ENCODE measurements at regions not wholly inside any gene's neighbourhood (a gene's known extent, or its start where the extent isn't known, plus 50 kb on each side); places are given as distances from the start of the nearest gene placed in this dataset.

DNA sequence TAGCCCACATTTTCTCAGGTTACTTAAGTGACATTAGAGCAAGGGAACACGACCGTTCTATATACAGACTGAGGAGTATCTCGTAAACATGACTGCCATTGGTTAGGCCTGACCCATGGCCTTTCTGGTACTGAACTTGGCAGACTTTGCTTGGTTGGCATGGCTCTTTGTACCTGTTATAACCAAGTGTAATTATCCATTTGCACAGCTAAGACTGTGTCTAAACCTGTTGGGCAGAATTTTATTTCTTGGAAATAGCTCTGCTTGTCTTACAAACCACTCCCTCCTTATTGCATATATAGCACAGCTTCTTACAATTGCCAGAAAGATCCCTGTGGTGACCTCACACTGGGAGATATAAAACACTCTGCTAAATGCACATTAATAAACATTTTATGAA is 106.9 kb downstream of the P2RY1 start:
- no peak for DNase-seq (ENCODE audit: low spot score)
- no peaks in the 10 kb centered on the region for H3K27me3 ChIP-seq
- no peak overlapping the region for H3K27ac ChIP-seq
- H3K79me2 ChIP-seq, result no peaks in the 10 kb centered on the region
- WGBS (ENCODE audit: low lambda C conversion rate, missing lambda C conversion rate), result 86% methylated on average over 3 of the region's 3 CpGs
- H4K20me1 ChIP-seq (ENCODE audit: insufficient read depth, poor library complexity, severe bottlenecking), result no peaks in the 10 kb centered on the region
- H2AFZ ChIP-seq, result no peak overlapping the region
- H3K9me2 ChIP-seq (replicated peaks; ENCODE audit: insufficient read depth), result no peaks in the 10 kb centered on the region
- no peak overlapping the region for H3K4me2 ChIP-seq
- no peaks in the 10 kb centered on the region for H3K36me3 ChIP-seq (replicated peaks; ENCODE audit: insufficient read depth, low read depth)
- H3K4me3 ChIP-seq, result no peak overlapping the region
- H3K4me1 ChIP-seq (ENCODE audit: insufficient read depth), result no peaks in the 10 kb centered on the region
- no peaks in the 10 kb centered on the region for H3K9me3 ChIP-seq (ENCODE audit: low read depth)
- TF ChIP-seq EZH2 (IDR thresholded peaks at IDR 0.05; ENCODE audit: borderline replicate concordance) (no peak), EZH2phosphoT487 (IDR thresholded peaks at IDR 0.05; ENCODE audit: low read depth, severe bottlenecking, unreplicated experiment) (no peak)
- TF ChIP-seq, protein P1, sequence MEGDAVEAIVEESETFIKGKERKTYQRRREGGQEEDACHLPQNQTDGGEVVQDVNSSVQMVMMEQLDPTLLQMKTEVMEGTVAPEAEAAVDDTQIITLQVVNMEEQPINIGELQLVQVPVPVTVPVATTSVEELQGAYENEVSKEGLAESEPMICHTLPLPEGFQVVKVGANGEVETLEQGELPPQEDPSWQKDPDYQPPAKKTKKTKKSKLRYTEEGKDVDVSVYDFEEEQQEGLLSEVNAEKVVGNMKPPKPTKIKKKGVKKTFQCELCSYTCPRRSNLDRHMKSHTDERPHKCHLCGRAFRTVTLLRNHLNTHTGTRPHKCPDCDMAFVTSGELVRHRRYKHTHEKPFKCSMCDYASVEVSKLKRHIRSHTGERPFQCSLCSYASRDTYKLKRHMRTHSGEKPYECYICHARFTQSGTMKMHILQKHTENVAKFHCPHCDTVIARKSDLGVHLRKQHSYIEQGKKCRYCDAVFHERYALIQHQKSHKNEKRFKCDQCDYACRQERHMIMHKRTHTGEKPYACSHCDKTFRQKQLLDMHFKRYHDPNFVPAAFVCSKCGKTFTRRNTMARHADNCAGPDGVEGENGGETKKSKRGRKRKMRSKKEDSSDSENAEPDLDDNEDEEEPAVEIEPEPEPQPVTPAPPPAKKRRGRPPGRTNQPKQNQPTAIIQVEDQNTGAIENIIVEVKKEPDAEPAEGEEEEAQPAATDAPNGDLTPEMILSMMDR (IDR thresholded peaks at IDR 0.05; ENCODE audit: poor library complexity), result no peak

DNA sequence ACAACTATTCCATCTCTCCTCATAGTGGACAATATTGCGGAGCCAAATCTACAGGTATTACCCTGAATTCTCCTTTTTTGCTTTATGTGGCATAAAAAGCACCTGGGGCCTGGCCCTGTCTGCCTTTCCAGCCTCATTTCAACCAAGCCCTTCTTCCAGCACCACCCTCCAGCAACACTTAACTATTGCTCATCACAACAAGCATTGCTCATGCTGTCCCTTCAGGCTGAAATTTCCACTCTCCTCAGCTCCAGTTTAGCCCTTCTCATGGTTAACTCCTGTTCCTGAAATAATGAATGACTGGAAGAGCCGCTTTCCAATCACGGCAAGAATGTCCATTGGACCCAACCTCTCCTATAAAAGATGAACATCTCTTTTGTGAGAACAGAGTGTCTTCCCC is 107.4 kb downstream of the P2RY1 start:
- no peaks in the 10 kb centered on the region for H3K79me2 ChIP-seq
- H3K4me1 ChIP-seq (ENCODE audit: insufficient read depth), result no peaks in the 10 kb centered on the region
- H3K9me3 ChIP-seq (ENCODE audit: low read depth), result no peaks in the 10 kb centered on the region
- no peak overlapping the region for H2AFZ ChIP-seq
- no peaks in the 10 kb centered on the region for H3K9me2 ChIP-seq (replicated peaks; ENCODE audit: insufficient read depth)
- no peak for DNase-seq (ENCODE audit: low spot score)
- no peak overlapping the region for H3K27ac ChIP-seq
- H3K27me3 ChIP-seq, result no peaks in the 10 kb centered on the region
- no peaks in the 10 kb centered on the region for H4K20me1 ChIP-seq (ENCODE audit: insufficient read depth, poor library complexity, severe bottlenecking)
- WGBS (ENCODE audit: low lambda C conversion rate, missing lambda C conversion rate), result 90% methylated on average over 3 of the region's 3 CpGs
- no peak overlapping the region for H3K4me2 ChIP-seq
- H3K36me3 ChIP-seq (replicated peaks; ENCODE audit: insufficient read depth, low read depth), result no peaks in the 10 kb centered on the region
- TF ChIP-seq EZH2phosphoT487 (IDR thresholded peaks at IDR 0.05; ENCODE audit: low read depth, severe bottlenecking, unreplicated experiment) (no peak), EZH2 (IDR thresholded peaks at IDR 0.05; ENCODE audit: borderline replicate concordance) (no peak)
- TF ChIP-seq, protein P1 (IDR thresholded peaks at IDR 0.05; ENCODE audit: poor library complexity), result no peak
- no peak overlapping the region for H3K4me3 ChIP-seq

DNA sequence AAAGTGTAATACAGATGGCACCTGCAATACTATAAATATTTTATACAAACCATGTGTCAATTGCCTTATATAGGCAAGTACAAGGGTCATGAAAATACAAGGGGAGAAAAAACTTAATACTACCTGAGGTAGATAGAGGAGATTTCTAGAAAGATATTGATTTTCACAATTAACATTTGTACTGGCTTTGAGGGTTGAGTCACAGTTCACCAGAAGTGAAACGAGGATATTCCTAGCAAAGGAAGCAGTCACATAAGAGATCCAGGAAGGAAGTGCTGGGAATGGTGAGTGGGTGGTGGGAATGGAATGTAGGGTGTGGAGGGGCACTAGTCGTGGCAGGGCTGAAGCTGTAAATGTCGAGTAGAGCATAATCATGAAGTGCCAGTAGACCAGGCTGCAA is 108.7 kb downstream of the P2RY1 start:
- Histone ChIP-seq H3K79me2 (no peaks in the 10 kb centered on the region), H3K9me3 (ENCODE audit: low read depth) (no peaks in the 10 kb centered on the region), H3K4me3 (no peak overlapping the region), H4K20me1 (ENCODE audit: insufficient read depth, poor library complexity, severe bottlenecking) (no peaks in the 10 kb centered on the region), H3K36me3 (replicated peaks; ENCODE audit: insufficient read depth, low read depth) (no peaks in the 10 kb centered on the region), H3K4me1 (ENCODE audit: insufficient read depth) (no peaks in the 10 kb centered on the region), H3K27ac (no peak overlapping the region), H2AFZ (no peak overlapping the region), H3K4me2 (no peak overlapping the region), H3K9me2 (replicated peaks; ENCODE audit: insufficient read depth) (no peaks in the 10 kb centered on the region), H3K27me3 (no peaks in the 10 kb centered on the region)
- no peak for TF ChIP-seq EZH2phosphoT487 (IDR thresholded peaks at IDR 0.05; ENCODE audit: low read depth, severe bottlenecking, unreplicated experiment)
- WGBS (ENCODE audit: low lambda C conversion rate, missing lambda C conversion rate), result 62% methylated on average over 3 of the region's 3 CpGs
- no peak for DNase-seq (ENCODE audit: low spot score)

DNA sequence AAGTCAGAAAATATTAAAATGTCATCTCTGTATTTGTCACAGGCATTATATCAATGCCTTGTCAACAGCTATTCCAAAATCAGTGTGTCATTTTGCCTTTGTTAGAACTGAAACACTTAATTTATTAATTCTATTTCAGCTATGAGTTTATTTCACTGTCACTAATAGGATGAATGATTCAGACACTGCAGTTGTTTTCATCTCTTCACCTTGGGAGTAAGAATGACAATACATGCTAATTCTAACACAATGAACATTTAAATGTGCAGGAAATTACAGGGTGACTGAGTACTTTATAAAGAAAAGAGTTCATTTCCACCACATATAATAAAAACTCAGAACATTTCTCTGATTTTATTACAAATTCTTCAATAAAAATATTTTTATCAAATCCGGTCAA is 109.7 kb downstream of the P2RY1 start:
- Histone ChIP-seq H3K4me3 (no peak overlapping the region), H4K20me1 (ENCODE audit: insufficient read depth, poor library complexity, severe bottlenecking) (no peaks in the 10 kb centered on the region), H3K27ac (no peak overlapping the region), H3K4me1 (ENCODE audit: insufficient read depth) (no peaks in the 10 kb centered on the region), H3K9me2 (replicated peaks; ENCODE audit: insufficient read depth) (no peaks in the 10 kb centered on the region), H3K36me3 (replicated peaks; ENCODE audit: insufficient read depth, low read depth) (no peaks in the 10 kb centered on the region), H3K9me3 (ENCODE audit: low read depth) (no peaks in the 10 kb centered on the region), H3K27me3 (no peaks in the 10 kb centered on the region), H3K4me2 (no peak overlapping the region), H2AFZ (no peak overlapping the region), H3K79me2 (no peaks in the 10 kb centered on the region)
- TF ChIP-seq EZH2 (IDR thresholded peaks at IDR 0.05; ENCODE audit: borderline replicate concordance) (no peak), EZH2phosphoT487 (IDR thresholded peaks at IDR 0.05; ENCODE audit: low read depth, severe bottlenecking, unreplicated experiment) (no peak)
- TF ChIP-seq, protein P1 (IDR thresholded peaks at IDR 0.05; ENCODE audit: poor library complexity), result no peak
- no peak for DNase-seq (ENCODE audit: low spot score)
- 94% methylated on average over 1 of the region's 1 CpG for WGBS (ENCODE audit: low lambda C conversion rate, missing lambda C conversion rate)
